HG03558 (cell line): ENCODE measurements at regions not wholly inside any gene's neighbourhood (a gene's known extent, or its start where the extent isn't known, plus 50 kb on each side); places are given as distances from the start of the nearest gene placed in this dataset.

ENCODE experiments used
- ATAC-seq: cut with Tn5 transposase; IDR thresholded peaks from one replicate; pipeline ENCODE4 v1.9.1; 2021; ENCODE audit warnings: moderate number of reproducible peaks; ENCODE audit not compliant: unreplicated experiment; ENCODE audit errors: extremely low read depth

- ATAC-seq: no peak
Observed at GRCh38 chr5:98498028-98498427, 275.4 kb upstream of the RGMB start.

- ATAC-seq: no peak
Observed at GRCh38 chr5:98499892-98500291, 273.6 kb upstream of the RGMB start.

GRCh38 chr5:98500811-98501210 is 272.7 kb upstream of the RGMB start:
- no peak for ATAC-seq

GRCh38 chr5:98503616-98504015 is 269.8 kb upstream of the RGMB start:
- no peak for ATAC-seq

- no peak for ATAC-seq
Observed at GRCh38 chr5:98504505-98504904, 269.0 kb upstream of the RGMB start.

GRCh38 chr5:98510143-98510985 is 263.1 kb upstream of the RGMB start:
- no peak for ATAC-seq

- no peak for ATAC-seq
Observed at GRCh38 chr5:98513380-98513779, 260.1 kb upstream of the RGMB start.

- no peak for ATAC-seq
Observed at GRCh38 chr5:98514215-98514614, 259.2 kb upstream of the RGMB start.

GRCh38 chr5:98516701-98517100 is 256.8 kb upstream of the RGMB start:
- no peak for ATAC-seq

GRCh38 chr5:98517560-98518366 is 255.7 kb upstream of the RGMB start:
- no peak for ATAC-seq

GRCh38 chr5:98518754-98519153 is 254.7 kb upstream of the RGMB start:
- ATAC-seq: no peak

- no peak for ATAC-seq
Observed at GRCh38 chr5:98519571-98519970, 253.9 kb upstream of the RGMB start.

GRCh38 chr5:98521821-98522220 is 251.6 kb upstream of the RGMB start:
- ATAC-seq: no peak

GRCh38 chr5:98524773-98525172 is 248.7 kb upstream of the RGMB start:
- no peak for ATAC-seq

GRCh38 chr5:98527846-98528245 is 245.6 kb upstream of the RGMB start:
- ATAC-seq: no peak

GRCh38 chr5:98529321-98529720 is 244.1 kb upstream of the RGMB start:
- ATAC-seq: no peak

- ATAC-seq: no peak
Observed at GRCh38 chr5:98530224-98530623, 243.2 kb upstream of the RGMB start.

GRCh38 chr5:98535901-98536300 is 237.6 kb upstream of the RGMB start:
- no peak for ATAC-seq

GRCh38 chr5:98540056-98540455 is 233.4 kb upstream of the RGMB start:
- no peak for ATAC-seq

GRCh38 chr5:98541641-98542040 is 231.8 kb upstream of the RGMB start:
- ATAC-seq: no peak

- ATAC-seq: peak; percentile 74
Observed at GRCh38 chr5:98543490-98543889, 230.0 kb upstream of the RGMB start.
